B cell (primary cell): ENCODE measurements at regions not wholly inside any gene's neighbourhood (a gene's known extent, or its start where the extent isn't known, plus 50 kb on each side); places are given as distances from the start of the nearest gene placed in this dataset.

Experiments
- ATAC-seq: fragments of 200-7000 bp; cut with Tn5 transposase; one replicate; pipeline ENCODE4 v1.10.0; 2021; ENCODE audit warnings: low read depth, mild to moderate bottlenecking, moderate number of reproducible peaks, moderate library complexity
- CTCF ChIA-PET: fragments of 350-600 bp; sonication (Branson Sonifier 250); formaldehyde crosslinking; loops from one replicate; lab custom pipeline; 2021; ENCODE audit warnings: antibody characterized with exemption, inconsistent platforms; lab: Charles Lee
- POLR2A ChIA-PET: fragments of 350-600 bp; sonication (Branson Sonifier 250); formaldehyde crosslinking; loops from one replicate; lab custom pipeline; 2021; ENCODE audit warnings: antibody characterized with exemption; lab: Charles Lee
- DNase-seq: peaks from one replicate; pipeline ENCODE4 v3.0.0; 2013
- H2AFZ ChIP-seq: 2 replicates; pipeline ENCODE4 v1.6.1; 2012; ENCODE audit warnings: mild to moderate bottlenecking, low read depth, low read length; ENCODE audit not compliant: insufficient read depth, poor library complexity, severe bottlenecking
- H3K27ac ChIP-seq, 2 donors: 1 replicate in 1 of 2; 2 replicates in 1 of 2; pipeline ENCODE4 v1.5.1; 2012 to 2013; ENCODE audit warnings: low read length in 2 of 2, mild to moderate bottlenecking in 2 of 2, moderate library complexity in 1 of 2
- H3K27me3 ChIP-seq, 4 experiments: fragments of 200-600 bp in 1 of 4; sonication (generic) in 1 of 4; replicated peaks in 1 of 4; 1 replicate in 2 of 4; 2 replicates in 2 of 4; pipeline versions ENCODE4 v1.6.1 to v1.7.0; 2013 to 2016; ENCODE audit warnings: low read length in 3 of 4, mild to moderate bottlenecking in 2 of 4, mixed read lengths in 1 of 4, moderate library complexity in 1 of 4; ENCODE audit not compliant: insufficient read depth in 4 of 4, control insufficient read depth in 3 of 4; ENCODE audit errors: control extremely low read depth in 1 of 4
- H3K36me3 ChIP-seq, 2 experiments: replicated peaks in 1 of 2; 1 replicate in 1 of 2; 2 replicates in 1 of 2; pipeline versions ENCODE4 v1.6.1 to v1.7.1; 2013; ENCODE audit warnings: low read length in 1 of 2; ENCODE audit not compliant: insufficient read depth in 2 of 2, control insufficient read depth in 1 of 2; ENCODE audit errors: control extremely low read depth in 1 of 2, extremely low read depth in 1 of 2
- H3K4me1 ChIP-seq, 2 donors: fragments of 200-600 bp in 1 of 2; sonication (generic) in 1 of 2; 1 replicate in 1 of 2; 2 replicates in 1 of 2; pipeline versions ENCODE4 v1.5.1 to v1.6.1; 2013 to 2017; ENCODE audit warnings: low read length in 2 of 2; ENCODE audit not compliant: control insufficient read depth in 2 of 2, insufficient read depth in 2 of 2
- H3K4me2 ChIP-seq: replicated peaks from 2 replicates; pipeline ENCODE3; 2012; ENCODE audit warnings: mild to moderate bottlenecking, low read depth, low read length; ENCODE audit not compliant: poor library complexity, severe bottlenecking
- H3K4me3 ChIP-seq, 5 experiments: fragments of 200-600 bp in 1 of 5; sonication (generic) in 1 of 5; 1 replicate in 3 of 5; 2 replicates in 2 of 5; pipeline versions ENCODE4 v1.5.1 to v1.7.0; 2011 to 2016; ENCODE audit warnings: low read length in 4 of 5, mild to moderate bottlenecking in 4 of 5, low read depth in 2 of 5, control low read depth in 1 of 5, moderate library complexity in 1 of 5; ENCODE audit not compliant: insufficient read depth in 1 of 5; ENCODE audit errors: control extremely low read depth in 1 of 5, extremely low read depth in 1 of 5
- H3K79me2 ChIP-seq: fragments of 200-600 bp; sonication (generic); one replicate; pipeline ENCODE4 v1.6.0; 2016; ENCODE audit warnings: low read length; ENCODE audit not compliant: control insufficient read depth, insufficient read depth
- H3K9ac ChIP-seq: fragments of 200-600 bp; sonication (generic); 2 replicates; pipeline ENCODE4 v1.6.1; 2017; ENCODE audit warnings: mild to moderate bottlenecking, low read length, moderate library complexity
- H3K9me3 ChIP-seq, 3 donors: one replicate each; pipeline versions ENCODE4 v1.6.1 to v1.7.1; 2013; ENCODE audit warnings: low read length in 2 of 3; ENCODE audit not compliant: control insufficient read depth in 2 of 3, insufficient read depth in 1 of 3; ENCODE audit errors: control extremely low read depth in 1 of 3
- H4K20me1 ChIP-seq: 2 replicates; pipeline ENCODE4 v1.6.0; 2012; ENCODE audit warnings: mild to moderate bottlenecking, low read length; ENCODE audit not compliant: insufficient read depth, control insufficient read depth, poor library complexity, severe bottlenecking
- H3K27ac Mint-ChIP-seq: one replicate; pipeline ENCODE4 v1.8.0; 2021; ENCODE audit warnings: mixed read lengths
- H3K27me3 Mint-ChIP-seq: one replicate; pipeline ENCODE4 v1.8.0; 2021; ENCODE audit warnings: mixed read lengths
- H3K4me1 Mint-ChIP-seq: one replicate; pipeline ENCODE4 v1.8.0; 2021; ENCODE audit warnings: mixed read lengths
- H3K4me3 Mint-ChIP-seq: one replicate; pipeline ENCODE4 v1.8.0; 2021; ENCODE audit warnings: mixed read lengths
- H3K9me3 Mint-ChIP-seq: one replicate; pipeline ENCODE4 v1.8.0; 2022; ENCODE audit warnings: mixed read lengths; ENCODE audit not compliant: insufficient read depth
- EZH2 ChIP-seq: IDR thresholded peaks from 2 replicates; pipeline ENCODE4 v1.6.1; 2012; ENCODE audit warnings: borderline replicate concordance, low read depth, mild to moderate bottlenecking, moderate library complexity, low read length; ENCODE audit not compliant: insufficient read depth, poor library complexity, severe bottlenecking
- WGBS: methylation state at CpG from one replicate; pipeline ENCODE4 v1.1.5; 2013; ENCODE audit warnings: missing lambda C conversion rate; ENCODE audit not compliant: insufficient coverage; 5-methylcytosine and 5-hydroxymethylcytosine counted together
- intact Hi-C: fragments of 100-400 bp; cut with micrococcal nuclease; formaldehyde crosslinking; loops from one replicate; pipeline ENCODE4 v1.10.0; 2022
- TF ChIP-seq, protein P1 (sequence below): fragments of 200-600 bp; IDR thresholded peaks from one replicate; pipeline ENCODE4 v1.8.0; 2022; ENCODE audit warnings: antibody characterized with exemption, mild to moderate bottlenecking

DNA sequence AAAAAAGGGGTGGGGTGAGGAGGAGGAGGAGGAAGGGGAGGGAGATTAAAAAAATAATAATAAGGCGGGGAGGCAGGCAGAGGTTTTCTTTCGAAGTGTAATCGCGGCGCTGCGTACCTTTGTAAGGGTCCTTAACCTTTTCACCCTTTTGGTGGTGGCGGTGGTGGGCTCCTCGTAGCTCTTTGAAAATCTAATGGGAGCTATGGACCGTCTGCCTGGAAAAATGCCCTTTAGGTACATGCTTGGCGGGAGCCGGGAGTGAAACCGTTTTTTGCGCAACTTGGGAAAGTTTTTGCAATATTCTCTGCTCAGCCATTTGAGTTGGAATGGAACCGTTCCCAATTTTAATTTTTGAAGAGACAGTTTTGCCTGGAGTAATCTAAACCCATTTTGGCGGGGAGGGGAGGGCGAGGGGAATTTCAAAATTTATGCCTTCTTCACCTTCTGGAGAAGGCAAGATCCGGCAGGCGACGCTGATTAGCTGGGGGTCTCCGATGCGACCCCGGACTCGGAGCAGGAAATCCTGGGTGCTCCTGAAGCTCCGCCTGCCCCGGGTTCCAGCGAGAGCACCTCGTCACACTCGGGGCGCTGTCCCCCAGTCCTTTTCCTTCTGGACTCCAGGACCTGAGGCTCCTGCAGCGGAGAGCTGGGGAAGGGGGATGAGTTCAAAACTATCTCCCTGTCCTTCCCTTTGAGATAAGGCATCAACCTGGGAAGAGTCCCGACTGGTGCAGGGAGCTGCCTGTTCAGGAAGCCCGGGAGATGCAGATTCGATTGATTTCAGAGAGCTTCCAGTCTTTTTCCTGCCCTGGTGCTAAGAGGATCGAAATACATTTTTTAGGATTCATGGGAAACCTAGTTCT lies 74.6 kb upstream of the TBX5 start:
- peaks cover 2% of the 10 kb centered on the region for H3K4me1 Mint-ChIP-seq
- H3K27me3 ChIP-seq: peaks cover 0 to 42% (median 26%) of the 10 kb centered on the region in 4 experiments
- POLR2A ChIA-PET: no interaction called here
- H3K36me3 ChIP-seq: no peaks in the 10 kb centered on the region
- H3K27me3 Mint-ChIP-seq: peaks cover 59% of the 10 kb centered on the region
- H4K20me1 ChIP-seq: no peaks in the 10 kb centered on the region
- CTCF ChIA-PET: no interaction called here
- no peaks in the 10 kb centered on the region for H3K79me2 ChIP-seq
- H3K4me3 Mint-ChIP-seq: no peak overlapping the region
- H3K9ac ChIP-seq: no peak overlapping the region
- intact Hi-C loops: no loop called here
- peaks cover 3 to 6% of the 10 kb centered on the region in 2 donors for H3K4me1 ChIP-seq
- WGBS: 10% methylated on average over 27 of the region's 34 CpGs
- no peak overlapping the region for H2AFZ ChIP-seq
- no peak overlapping the region for H3K27ac Mint-ChIP-seq
- peak overlapping the region; percentile 28 for H3K4me2 ChIP-seq
- ATAC-seq: no peak
- H3K4me3 ChIP-seq: no peak overlapping the region
- H3K9me3 ChIP-seq: peaks cover 0 to 11% (median 1%) of the 10 kb centered on the region in 3 donors
- no peaks in the 10 kb centered on the region for H3K9me3 Mint-ChIP-seq
- H3K27ac ChIP-seq: no peak overlapping the region
- TF ChIP-seq, protein P1, sequence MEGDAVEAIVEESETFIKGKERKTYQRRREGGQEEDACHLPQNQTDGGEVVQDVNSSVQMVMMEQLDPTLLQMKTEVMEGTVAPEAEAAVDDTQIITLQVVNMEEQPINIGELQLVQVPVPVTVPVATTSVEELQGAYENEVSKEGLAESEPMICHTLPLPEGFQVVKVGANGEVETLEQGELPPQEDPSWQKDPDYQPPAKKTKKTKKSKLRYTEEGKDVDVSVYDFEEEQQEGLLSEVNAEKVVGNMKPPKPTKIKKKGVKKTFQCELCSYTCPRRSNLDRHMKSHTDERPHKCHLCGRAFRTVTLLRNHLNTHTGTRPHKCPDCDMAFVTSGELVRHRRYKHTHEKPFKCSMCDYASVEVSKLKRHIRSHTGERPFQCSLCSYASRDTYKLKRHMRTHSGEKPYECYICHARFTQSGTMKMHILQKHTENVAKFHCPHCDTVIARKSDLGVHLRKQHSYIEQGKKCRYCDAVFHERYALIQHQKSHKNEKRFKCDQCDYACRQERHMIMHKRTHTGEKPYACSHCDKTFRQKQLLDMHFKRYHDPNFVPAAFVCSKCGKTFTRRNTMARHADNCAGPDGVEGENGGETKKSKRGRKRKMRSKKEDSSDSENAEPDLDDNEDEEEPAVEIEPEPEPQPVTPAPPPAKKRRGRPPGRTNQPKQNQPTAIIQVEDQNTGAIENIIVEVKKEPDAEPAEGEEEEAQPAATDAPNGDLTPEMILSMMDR: no peak
- no peak for TF ChIP-seq EZH2
- no peak for DNase-seq

DNA sequence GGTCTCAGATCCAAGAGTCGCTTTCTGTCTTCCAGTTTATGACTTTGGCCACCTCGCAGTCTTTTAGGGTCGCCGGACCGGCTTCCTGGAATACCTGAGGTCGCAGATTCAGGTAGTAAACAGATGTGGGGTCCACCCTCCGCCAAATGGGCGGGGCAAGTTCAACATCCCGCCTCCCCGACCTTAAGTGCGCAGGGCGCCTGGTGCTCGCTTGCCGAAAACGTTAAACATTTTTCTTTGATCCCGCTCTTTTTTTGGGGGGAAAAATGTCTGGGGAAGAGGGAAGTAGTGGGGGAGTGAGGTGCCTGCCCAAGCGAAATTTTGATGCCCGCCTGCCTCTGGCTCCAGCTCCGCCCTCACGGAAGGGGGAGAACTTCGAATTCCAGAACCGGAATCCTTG lies 73.9 kb upstream of the TBX5 start:
- H3K27ac Mint-ChIP-seq: no peak overlapping the region
- CTCF ChIA-PET: no interaction called here

More for the DNA sequence above, 73.9 kb upstream of the TBX5 start:
- H3K4me2 ChIP-seq: peak overlapping the region; percentile 28
- H3K9ac ChIP-seq: no peak overlapping the region
- TF ChIP-seq, protein P1: no peak
- TF ChIP-seq EZH2: no peak
- peaks cover 65% of the 10 kb centered on the region for H3K27me3 Mint-ChIP-seq
- POLR2A ChIA-PET: no interaction called here
- H3K9me3 Mint-ChIP-seq: no peaks in the 10 kb centered on the region
- H4K20me1 ChIP-seq: no peaks in the 10 kb centered on the region
- intact Hi-C loops: no loop called here
- no peak overlapping the region for H3K4me3 Mint-ChIP-seq
- peaks cover 2% of the 10 kb centered on the region for H3K4me1 Mint-ChIP-seq
- no peaks in the 10 kb centered on the region for H3K36me3 ChIP-seq
- no peaks in the 10 kb centered on the region for H3K79me2 ChIP-seq
- H3K4me3 ChIP-seq: no peak overlapping the region
- no peak overlapping the region for H3K27ac ChIP-seq
- ATAC-seq (no peak), DNase-seq (no peak)
- no peak overlapping the region for H2AFZ ChIP-seq
- peaks cover 0 to 5% (median 1%) of the 10 kb centered on the region in 3 donors for H3K9me3 ChIP-seq
- 12% methylated on average over 20 of the region's 22 CpGs for WGBS
- H3K27me3 ChIP-seq: peaks cover 0 to 42% (median 26%) of the 10 kb centered on the region in 4 experiments
- peaks cover 3 to 6% of the 10 kb centered on the region in 2 donors for H3K4me1 ChIP-seq
